GM18517 (cell line): ENCODE measurements at regions not wholly inside any gene's neighbourhood (a gene's known extent, or its start where the extent isn't known, plus 50 kb on each side); places are given as distances from the start of the nearest gene placed in this dataset.

Source experiments
- ATAC-seq: cut with Tn5 transposase; IDR thresholded peaks from one replicate; pipeline ENCODE4 v1.9.1; 2021; ENCODE audit warnings: mild to moderate bottlenecking, moderate library complexity; ENCODE audit not compliant: unreplicated experiment

DNA sequence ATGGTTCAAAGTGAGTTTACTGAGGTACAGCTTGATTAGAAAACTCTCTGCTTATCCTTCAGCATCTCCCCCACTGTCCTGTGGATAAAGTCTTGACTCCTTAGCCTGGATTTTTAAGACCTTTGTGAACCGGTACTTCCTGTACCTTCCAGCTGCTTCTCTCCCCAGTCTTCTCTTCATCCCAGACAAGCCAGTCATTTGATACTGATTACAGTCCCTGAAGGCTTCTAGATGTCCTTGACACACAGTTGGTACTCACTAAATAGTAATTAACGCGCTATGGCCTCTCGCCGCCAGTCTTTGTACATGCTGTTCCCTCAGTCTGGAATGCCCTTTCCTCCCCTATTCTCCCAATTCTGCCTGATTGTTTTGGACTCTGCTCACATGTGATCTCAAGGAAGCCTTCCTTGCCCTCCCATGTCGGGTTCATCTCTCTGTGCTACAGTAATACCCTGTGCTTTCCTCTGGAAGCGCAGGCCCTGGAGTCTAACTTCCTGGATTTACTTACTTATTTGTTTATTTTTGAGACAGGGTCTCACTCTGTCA, 50.6 kb upstream of the PTGR2 start:
- no peak for ATAC-seq

DNA sequence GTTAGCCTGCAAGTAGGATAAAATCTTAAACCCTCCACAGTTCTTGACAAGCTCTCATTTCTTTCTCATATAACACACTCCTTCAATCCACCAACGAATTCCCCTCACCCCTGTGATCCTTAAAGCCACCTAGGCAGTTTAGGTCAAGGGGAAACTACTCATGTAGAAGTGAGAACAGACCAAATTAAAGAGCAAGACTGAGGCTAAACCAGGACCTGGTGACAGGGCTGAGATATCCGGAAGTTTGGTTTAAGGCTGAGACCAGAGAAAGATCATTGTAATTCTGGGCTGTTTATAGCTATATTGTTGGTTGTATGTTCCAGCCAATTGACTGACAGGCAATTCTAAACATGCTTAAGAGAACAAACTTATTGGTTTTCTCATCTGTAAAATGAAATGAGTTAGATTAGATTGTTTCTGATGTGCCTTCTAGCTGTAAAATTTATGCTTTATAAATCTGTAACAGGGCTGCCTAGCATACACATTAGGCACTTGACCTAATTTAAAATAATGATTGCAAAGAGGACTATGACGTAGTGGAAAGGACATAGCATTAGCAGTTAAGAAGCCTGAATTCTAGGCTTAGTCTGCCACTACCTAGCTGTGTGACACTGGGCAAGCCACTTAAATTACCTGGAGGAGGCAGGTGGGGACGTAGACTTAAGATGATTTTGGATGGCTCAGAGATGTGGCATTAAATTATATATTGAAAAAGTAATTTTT, 53.9 kb upstream of the PTGR2 start:
- ATAC-seq, result no peak

DNA sequence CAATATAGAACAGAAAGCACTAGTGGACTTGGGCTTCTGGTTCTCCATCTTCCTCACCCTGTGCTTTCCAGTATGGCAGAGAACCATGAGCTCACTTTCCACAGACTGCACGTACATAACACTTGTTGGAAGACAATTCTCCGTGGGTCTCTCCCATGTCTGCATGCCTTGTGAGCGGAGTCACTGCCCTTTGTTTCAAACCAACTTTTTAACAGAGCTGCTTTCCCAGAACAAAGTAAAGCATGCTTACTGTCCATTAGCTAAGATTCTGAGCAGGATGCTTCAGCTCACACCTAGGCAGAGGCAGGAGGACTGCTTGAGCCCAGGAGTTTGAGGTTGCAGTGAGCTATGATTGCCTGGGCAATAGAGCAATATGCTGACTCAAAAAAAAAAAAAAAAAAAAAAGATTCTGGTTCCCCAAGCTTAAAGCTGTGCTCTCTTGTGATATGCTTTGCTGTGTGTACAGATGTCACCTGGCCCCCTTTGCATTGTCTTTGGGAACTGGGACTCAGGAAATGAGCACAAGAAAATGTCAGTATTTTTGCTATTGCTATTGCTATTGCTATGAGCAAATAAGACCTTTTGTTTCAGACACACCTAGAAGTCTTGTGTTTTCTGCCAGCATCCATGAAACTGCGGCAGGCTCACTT, 54.6 kb upstream of the PTGR2 start:
- no peak for ATAC-seq

DNA sequence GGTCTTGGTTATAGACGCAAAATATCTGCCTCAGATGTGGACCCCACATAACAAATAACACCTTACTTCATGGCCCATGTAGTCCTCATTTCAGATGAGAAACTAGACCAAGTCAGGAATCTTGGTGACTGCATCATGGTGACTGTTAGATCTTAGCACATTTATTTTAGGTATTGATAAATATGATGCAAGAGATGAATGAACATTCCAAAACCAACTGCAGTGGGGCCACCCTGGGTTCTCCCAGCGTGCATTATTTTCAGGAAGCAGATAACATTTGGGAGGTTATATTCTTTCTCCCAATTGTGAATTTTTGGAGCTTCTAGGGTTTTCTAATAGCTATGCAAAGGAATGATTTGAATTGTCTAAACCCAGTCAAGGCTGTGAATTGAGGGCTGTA, 55.2 kb upstream of the PTGR2 start:
- no peak for ATAC-seq

DNA sequence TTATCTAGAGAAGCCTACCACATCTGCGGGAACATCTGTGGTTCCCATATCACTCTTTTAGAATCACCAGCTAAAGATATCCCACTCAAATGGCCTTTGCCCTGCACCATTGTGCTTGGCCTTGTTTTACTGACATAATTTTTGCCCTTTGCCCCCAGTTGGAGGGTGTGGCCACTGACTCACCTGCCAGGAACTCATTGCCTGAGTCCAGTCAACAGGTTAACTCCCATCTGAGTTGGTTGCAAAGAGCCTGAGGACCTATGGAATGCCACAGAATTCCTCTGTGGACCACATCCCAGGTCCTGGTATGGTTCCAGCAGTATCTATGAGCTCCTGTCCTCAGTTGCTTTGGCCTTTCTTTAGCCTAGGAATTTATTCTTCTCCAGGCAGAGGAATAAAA, 55.7 kb upstream of the PTGR2 start:
- no peak for ATAC-seq

DNA sequence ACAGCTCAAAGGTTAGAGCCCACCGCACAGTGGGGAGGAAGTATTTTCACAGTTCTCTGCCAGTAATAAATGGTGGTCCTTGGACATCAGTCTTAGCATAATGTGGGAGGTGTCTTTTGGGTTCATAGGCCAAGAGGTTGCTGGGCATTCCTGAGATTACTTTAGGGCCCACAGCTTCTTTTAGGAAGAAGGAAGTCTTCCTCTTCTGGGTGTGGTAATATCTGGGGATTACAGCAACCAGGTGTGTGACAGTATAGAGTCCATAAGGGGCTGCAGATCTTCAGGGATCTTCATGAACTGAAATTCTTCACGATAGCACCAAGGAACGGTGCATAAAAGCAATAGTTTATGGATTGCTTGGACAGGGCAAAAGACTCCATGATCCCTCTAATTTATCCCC, 56.2 kb upstream of the PTGR2 start:
- no peak for ATAC-seq

DNA sequence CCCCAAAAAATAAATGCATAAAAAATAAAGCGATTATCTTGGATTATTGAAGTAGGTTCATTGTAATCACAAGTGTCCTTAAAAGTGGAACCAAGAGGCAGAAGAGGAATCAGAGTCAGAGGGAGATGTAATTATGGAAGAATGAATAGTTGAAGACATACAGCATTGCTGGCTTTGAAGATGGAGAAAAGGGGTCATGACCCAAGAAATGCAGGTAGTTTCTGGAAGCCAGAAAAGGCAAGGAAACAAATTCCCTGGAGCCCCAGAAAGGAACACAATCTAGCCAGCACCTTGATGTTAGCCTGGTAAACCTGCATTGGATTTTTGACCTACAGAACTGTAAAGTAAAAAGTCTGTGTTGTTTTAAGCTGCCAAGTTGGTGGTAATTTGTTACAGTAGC, 57.5 kb upstream of the PTGR2 start:
- no peak for ATAC-seq

DNA sequence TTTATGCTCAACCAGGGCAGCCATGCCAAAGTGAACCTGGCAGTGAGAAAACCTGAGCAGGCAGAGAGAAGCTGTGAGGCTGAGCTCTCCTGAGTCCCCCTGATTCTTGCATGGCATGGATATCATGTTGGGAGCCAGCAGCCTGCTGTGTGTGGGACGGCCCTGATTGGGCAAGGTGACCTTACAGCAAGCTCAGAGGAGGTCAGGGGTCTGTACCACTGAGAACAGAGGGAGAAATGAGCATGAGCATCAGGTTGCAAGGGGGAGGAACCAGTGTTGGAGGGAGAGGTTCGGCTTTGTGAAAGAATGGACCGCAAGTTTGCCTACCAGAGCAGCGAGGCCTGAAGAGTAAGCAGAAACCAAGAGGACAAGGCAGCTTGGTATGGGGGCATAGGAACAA, 59.1 kb upstream of the PTGR2 start:
- ATAC-seq, result no peak

DNA sequence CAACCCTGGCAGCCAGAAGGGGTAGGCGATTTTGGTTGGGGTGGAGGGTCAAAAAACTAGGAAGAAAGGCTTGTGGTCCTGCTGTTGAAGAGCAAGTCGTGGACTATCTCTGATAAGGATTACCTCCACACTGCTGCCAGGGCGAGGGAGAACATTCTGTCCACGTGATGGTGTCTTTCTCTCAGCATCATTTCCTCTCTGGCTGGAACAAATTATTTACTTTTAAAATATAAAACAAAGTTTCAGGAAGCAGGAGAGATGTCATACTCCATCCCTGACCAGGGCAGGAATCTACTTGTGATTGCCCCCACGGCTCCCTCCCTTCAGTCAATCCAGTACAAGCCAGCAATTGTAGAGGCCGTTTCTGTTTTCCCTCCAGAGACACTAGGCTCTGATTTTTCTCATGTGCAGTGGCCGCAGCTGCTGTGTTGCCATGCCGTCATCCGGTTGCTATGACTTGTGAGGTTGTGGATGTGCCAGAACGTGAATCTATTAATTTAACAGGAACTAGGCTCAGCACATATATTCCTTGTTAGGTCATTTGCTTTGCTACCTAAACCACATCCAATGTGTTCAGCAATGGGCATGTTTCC, 61.5 kb upstream of the PTGR2 start:
- ATAC-seq, result no peak

DNA sequence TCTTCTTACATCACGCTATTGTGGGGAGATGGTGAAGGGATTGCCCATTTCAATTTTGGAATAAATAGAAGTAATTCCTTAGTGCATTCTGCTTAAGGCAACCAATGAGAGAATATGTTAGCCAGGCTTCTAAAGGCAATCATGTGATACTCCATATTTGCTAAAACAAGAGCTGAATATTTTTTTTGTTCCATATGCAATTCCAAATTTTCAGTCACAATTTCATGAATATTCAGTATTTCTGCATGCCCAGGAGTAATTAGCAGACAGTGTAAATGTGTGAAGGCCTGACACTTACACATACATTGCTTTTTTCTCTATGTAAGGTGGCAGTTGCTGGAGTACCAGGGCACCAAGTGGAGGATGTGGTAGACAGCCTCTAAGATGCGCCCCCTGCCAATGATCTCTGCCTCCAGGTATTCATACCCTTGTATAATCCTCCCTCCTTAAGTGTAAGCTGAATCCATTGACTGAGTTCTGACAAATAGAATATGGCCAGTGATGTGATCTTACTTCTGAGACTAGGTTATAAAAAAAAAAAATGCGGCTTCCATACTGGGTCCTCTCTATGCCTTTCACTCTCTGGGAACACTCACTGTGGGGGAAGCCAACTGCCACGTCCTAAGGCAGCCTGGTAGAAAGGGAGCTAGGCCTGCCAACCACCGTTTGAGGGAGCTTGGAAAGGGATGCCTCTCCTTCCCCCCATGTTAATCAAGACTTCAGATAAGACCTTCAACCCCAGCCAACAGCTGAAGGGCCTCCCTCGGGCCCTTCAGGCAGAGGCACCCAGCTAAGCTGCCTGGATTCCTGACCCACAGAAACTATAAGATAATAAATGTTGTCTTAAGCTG, 62.7 kb upstream of the PTGR2 start:
- no peak for ATAC-seq

DNA sequence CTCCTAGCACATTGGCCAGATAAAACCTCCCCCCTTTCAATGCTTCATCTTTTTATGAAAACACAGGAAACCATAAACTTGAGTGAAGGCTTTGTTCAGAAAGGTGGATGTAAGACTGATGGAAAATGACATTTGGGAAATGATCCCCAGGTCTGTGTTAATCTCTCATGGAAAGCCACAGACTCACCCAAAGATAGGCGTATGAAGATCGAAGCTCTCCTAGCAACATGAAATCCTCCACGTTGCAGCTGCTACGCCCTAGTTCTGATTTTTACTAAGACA, 63.4 kb upstream of the PTGR2 start:
- ATAC-seq, result no peak

DNA sequence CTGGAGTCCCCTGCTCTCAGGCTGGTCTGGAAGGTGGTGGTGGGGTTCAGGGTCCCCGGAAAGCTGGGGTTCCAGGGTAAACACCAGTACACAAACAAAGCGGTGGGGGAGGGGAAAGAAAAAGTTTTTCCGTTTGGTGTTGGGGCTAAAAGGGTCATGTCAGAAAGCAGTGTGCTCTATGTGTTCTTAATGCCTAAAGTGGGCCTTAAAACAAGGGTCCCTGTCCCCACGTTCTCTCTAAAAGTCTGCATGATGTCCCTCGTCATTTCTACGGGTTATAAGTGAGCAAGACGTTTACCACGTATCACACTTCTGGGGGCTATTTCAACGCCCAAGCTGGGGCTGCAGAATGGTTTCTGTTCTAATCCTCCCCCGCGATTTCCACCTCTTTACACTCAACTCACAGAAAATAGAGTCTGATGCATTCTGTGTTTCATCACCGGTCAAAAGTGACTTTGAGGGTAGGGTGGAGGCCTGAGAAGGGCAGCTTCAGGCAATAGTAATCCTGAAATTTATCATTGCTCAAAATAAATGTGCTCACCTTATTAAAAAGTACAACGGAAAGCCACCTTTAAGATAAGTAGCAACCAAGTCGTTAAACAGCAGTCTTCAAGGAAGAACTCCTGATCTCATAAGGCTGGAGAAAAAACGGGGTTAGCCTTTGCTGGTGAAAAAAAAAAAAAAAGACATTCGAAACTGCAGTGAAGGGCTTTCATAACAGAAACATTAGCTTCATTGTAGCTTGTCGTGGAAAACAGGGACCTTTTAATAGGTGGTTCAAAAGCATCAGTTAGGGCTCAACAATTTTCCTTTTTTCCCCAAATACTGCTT, 63.9 kb upstream of the PTGR2 start:
- no peak for ATAC-seq

DNA sequence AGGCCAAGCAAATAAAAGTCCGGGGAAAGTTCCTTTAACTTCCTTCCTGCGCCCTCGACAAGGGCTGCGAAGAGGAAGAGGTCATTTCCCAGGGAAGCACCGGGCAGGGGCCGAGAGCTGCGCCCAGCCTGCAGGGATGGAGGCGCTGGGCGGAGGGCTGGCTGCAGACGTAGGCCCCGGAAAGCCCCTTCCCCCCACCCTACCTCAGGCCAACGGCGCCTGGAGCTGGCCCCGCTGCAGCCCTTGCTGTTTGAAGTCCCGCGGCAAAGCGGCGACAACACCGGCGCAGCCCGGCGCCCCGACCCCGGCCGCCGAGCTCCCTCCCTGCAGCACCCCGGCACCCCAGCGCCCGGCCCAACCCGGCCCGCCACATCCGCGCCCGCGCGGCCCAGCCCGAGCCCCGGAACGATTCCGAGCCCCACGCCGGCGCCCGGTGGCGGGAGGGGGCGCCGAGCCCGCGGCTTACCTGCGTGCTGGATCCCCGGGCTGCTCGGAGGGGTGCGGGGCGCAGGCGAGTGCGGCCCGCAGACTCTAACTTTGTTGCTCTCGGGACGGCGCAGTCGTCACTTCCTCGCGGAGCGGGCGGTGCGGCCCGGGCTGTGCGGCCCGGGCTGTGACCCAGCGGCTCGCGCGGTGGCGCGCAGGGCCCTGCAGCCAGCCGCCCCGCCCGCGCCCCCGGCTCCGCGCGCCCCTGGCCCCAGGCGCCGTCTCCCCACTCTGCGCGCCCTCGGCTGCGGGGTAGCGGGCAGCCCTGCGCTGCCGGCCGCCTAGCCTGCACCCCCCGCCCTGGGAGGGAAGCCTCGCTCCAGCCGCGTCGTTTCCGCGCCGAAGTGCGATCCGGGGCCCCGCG, 64.8 kb upstream of the PTGR2 start:
- ATAC-seq, result peak; percentile 35

DNA sequence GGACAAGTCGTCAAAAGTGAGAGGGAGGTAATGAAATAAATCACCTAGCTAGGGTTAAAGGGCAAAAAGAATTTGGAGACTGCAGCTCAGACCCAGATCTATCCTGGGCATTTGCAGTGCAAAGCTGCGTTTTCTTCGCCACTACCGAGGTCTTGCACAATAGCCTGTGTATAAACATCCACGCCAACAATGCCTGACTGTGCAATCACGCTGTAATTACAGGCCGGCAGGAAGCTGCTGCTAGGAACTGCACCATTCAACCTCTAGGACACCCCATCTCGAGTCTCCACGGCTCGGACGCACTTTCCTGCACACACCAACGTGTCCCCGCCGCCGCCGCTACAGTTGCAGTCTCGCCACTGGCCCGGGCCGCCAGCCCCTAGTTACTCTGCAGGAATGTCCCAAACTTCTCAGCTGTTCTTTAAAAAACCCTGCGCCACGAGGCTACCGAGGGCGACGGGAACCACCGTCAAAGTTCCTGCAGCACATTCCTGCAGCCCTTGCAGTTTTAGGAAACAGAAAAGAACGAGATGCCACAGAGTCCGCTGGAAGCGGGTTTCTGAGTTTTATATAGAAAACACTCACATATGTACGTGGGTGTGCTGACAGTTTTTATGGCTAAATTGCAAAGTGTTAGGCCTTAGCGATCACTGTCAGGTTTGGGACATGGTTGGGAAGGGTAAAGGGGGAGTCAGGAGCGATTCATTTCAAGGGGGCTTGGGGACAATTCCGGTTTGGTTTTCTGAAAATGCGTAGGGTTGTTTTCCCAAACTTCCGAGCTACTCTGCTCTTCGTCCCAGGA, 65.6 kb upstream of the PTGR2 start:
- peak; percentile 39 for ATAC-seq

DNA sequence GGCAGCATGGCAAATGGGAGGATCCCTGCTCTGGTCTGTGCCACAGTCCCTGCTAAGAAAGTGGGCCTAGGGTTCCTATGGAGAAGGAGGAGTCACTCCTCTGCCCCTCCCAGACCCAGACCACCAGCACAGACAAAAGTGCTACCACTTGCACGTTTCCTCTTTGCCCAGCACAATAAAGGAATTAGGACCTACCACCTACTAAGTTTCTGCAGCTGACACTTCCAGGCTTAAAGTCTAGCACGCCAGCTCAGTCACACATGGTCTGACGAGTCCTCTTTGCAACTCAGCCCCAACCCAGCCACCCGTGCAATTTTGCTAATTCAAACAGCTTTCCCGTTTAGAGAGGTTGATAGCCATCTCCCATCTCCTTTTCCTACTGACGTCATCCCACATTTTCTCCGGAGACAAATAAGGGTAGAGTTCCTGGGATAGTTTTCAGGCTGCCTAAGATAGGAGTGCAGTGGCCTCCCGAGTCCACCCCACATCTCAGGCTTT, 66.2 kb upstream of the PTGR2 start:
- ATAC-seq, result no peak

DNA sequence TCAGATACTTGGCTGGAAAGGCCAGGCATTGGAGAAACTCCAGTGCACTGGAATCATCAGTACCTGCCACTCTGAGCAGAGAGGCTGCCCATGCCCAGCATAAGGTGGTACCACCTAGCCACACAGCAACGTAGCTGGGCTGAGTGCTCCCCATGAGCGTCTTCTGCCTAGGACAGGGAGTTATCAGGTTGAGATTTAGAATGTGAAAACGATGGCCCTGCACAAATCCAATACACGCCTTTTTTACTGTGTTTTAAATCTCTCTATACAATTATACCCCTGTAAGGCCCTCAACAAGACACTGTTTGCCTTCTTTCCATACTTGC, 66.7 kb upstream of the PTGR2 start:
- ATAC-seq, result no peak

DNA sequence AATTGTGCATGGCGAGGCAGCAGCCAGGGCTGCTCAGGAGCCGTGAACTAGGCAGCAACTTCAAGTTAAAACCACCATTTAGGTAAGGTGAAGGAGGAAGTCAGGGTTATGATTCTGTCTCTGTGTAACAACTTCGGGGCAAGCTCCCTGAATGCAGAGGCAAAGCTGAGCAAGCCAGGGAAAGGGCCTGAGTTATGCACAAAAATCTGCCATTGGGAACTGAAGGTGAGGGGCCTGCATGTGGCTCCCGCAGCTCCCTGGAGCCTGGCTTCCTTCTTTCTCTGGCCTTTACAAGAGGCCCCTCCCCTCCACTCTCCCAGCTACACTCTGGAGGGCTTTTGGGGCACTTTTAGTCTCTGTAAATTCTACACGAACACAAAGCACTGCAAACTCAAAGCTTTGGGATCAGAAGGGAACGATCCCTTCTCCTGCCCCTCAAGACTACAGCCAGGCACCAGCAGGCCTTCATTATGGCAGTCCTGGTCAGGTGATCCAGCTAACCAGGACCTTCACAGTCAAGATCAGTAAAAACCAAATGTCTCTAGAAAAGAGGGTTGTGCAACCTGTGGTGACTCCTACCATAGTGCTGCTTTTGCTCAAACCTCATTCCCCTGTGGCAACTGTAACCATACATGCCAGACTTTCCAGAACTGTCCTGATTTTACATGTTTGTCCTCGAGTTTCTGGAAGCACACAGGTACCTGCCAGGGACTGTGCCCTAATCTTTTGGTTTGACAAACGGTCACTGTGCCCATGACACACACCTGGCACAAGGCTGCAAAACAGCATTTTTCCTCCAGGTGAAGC, 67.2 kb upstream of the PTGR2 start:
- no peak for ATAC-seq

DNA sequence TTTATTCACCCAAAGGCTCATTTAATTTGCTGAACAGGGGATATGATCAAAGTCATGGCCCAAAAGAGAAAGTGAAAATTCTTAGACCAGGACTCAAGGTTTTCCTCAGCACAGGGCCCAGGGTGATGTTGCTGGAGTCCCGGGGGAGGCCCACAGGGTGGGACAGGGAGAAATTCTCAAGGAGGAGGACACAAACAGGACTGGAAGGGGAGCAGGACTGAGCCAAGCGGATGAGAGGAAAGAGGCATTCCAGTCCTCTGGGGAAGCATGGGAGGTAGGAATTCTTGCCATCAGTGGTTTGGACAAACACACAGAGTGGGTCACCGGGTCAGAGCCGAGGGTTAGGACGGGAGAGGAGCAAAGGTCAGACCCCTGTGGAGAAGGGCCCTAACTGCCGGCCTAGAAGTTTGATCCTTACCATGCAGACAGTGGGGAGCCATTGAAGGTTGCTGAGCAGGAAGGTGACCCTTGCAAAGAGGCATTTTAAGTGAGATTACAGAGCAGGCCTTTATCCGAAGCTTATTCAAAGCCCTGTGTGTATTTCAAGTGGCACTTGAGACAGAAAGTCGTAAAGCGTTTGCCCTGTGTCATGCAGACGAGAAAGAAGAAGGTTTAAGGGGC, 68.4 kb upstream of the PTGR2 start:
- ATAC-seq, result no peak
